SK-MEL-5 (cell line): ENCODE measurements at regions not wholly inside any gene's neighbourhood (a gene's known extent, or its start where the extent isn't known, plus 50 kb on each side); places are given as distances from the start of the nearest gene placed in this dataset.
"Not testable (repeated sequence)": the region's sequence is repeated elsewhere in the genome, so short reads cannot be mapped to it uniquely, and the experiment has no call there.

Experiments used
- DNase-seq: peaks from one replicate; pipeline ENCODE4 v3.0.0-alpha.2; 2016; ENCODE audit warnings: low read depth, low spot score
- in situ Hi-C: cut with HindIII; loops from 2 replicates; pipeline ENCODE4 v1.10.0; 2016; ENCODE audit warnings: low sequenced_read_pairs, high pct_unique_total_duplicates, low pct_unique_long_range_greater_than_20kb

DNA sequence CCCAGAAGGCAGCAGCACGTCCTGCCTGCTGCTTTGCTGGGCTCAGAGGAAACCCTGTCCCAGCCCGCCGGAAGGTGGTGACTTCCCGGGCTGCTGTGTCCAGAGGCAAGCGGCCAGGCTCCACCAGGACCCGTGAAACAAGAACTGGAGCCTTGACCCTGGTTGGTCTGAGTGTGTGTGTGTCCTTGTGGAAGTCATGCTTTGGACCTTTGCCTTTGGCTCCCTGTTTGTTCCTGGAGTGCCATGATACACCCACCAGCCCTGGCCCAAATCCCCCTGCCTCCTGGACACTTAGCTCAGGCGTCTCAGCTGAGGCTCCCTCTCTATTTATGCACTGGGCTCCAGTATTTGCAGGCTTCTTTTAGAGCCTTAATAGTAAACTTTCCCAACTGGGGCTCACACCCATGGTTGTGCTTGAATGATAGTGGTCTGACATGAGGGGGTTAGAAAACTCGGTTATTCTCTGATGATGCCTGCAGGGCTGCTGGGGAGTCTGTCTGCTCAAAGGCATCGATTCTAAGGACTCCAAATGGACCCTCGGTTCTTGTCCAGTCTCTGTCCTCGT, 72.2 kb downstream of the C9orf50 start:
- in situ Hi-C loops = no loop called here
- DNase-seq = no peak

DNA sequence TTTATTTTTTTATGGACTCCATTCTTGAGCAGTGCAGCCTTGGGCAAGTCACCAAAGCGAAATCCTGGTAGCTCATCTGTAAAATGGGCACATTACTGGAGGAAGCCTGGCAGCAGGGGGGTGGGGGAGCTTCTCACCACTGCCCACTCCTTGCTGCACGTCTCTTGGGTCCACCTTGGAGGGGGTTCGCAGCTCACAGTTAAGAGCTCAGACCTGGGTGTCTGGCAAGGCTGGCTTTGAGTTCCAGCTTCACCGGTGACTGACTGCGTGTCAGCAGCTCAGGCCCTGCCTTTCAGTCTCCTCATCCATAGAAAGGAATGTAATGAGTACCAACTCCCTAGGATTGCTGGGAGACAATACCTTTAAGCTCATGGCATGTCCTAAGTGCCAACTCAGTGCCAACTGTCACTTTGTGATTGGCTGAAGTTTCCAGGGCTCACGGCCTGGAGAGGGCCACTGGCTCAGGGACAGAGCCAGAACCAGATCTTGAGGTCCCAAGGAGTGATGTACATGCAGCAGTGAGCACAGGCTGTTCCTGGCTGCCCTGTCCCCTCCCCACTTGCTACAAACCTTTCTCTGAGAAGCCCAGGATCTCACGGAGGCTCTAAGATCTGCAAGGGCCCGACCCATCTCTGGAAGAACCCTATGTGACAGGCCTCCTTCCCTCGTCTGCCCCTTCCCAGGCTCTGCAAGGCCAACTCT, 72.9 kb downstream of the C9orf50 start:
- in situ Hi-C loops = no loop called here
- no peak for DNase-seq

DNA sequence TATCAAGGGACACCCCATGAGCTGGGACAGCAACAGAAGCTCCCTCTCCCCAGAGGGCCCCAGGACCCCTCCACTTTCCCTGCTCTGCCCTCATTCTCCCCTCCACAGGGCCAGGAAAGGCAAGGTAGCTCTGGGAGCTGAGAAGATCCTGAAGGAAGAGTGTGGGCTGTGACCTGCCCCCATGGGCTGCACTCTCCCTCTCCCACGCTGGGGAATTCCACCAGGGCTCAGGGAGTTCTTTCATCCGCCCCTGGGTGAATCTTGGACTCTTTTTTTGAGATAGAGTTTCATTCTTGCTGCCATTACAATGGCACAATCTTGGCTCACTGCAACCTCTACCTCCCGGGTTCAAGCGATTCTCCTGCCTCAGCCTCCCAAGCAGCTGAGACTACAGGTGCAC, 73.8 kb downstream of the C9orf50 start:
- in situ Hi-C loops = no loop called here

DNA sequence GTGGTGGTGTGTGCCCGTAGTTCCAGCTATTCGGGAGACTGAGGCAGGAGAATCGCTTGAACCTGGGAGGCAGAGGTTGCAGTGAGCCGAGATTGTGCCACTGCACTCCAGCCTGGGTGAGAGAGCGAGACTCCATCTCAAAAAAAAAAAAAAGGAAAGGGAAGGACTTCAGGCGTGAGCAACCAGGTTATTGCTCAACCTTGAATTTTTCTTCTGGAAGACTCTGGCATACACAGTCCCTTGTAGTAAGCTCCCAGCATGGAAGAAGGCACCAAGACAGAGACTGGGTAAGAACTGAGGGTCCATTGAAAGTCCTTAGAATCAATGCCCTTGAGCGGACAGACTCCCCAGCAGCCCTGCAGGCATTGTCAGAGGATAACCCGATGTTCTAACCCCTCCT, 75.0 kb downstream of the C9orf50 start:
- DNase-seq, in situ Hi-C loops: not testable (repeated sequence)

More for the DNA sequence above, 73.8 kb downstream of the C9orf50 start:
- no peak for DNase-seq

DNA sequence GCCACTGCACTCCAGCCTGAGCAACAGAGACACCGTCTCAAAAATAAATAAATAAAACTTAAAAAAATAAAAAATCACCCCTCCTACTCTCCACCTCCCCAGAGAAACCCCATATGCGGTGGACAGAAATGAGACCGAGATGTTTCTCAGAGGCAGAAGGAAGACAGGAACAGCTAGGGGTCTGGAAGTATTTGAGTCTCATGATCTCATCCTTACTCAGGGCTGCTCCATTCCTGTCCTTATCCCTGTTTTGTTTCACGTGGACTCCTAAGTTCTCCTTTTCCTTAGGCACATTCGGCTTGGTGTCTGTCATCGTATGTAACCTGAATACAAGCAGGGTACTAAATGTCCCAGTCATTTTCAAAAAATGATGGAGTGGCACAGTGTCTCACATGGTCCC, 76.1 kb downstream of the C9orf50 start:
- in situ Hi-C loops = no loop called here
- no peak for DNase-seq

DNA sequence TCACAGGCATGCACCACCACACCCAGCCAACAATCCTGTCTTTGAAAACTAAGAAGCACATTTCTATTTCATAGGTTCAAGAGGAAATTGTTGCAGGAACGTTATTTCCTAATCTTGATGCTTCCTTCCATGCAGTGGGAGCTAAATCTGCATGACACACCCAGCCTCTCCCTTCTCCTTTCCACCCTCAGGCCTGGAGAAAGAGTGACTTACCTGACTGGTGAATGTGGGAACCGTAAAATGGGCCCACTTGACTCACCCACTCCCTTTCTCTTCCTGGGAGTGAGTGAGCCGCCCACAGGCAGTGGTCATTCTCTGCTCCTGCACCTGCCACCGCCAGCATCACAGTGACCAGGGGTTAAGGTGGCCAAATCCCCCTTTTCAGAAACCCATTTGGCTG, 78.2 kb downstream of the C9orf50 start:
- in situ Hi-C loops = no loop called here
- DNase-seq = no peak

DNA sequence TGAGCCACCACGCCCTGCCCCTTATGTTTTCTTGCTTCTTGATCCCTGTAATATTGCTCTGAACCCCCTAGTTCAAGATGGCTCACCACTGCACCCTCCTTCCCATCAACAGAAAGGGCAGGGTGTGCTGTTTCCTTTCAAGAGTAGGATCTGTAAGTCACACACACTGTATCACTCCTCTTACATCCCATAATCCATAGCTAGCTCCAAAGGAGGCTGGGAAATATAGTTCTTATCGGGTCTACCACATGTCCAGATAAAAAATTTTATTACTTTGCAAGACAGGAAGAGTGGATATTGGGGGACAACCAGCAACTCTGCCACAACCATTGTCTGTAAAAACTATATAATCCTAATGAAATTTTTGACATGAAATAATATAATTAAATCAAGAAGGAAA, 79.6 kb downstream of the C9orf50 start:
- DNase-seq = no peak
- in situ Hi-C loops = no loop called here

DNA sequence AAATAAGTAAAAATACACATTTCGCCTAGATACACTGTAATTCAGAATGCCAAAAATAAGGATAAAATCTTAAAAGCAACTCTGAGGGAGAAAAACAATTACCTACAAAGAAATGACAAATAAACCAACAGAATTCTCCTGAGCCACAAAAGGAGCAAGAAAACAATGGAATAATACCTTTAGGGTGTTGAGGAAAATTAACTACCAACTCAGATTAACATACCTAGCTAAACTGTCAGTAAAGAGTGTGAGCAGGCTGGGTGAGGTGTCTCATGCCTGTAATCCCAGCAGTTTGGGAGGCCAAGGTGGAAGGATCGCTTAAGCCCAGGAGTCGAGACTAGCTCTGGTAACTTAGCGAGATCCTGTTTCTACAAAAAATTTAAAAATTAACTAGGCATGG, 81.5 kb downstream of the C9orf50 start:
- in situ Hi-C loops = no loop called here
- DNase-seq = no peak

DNA sequence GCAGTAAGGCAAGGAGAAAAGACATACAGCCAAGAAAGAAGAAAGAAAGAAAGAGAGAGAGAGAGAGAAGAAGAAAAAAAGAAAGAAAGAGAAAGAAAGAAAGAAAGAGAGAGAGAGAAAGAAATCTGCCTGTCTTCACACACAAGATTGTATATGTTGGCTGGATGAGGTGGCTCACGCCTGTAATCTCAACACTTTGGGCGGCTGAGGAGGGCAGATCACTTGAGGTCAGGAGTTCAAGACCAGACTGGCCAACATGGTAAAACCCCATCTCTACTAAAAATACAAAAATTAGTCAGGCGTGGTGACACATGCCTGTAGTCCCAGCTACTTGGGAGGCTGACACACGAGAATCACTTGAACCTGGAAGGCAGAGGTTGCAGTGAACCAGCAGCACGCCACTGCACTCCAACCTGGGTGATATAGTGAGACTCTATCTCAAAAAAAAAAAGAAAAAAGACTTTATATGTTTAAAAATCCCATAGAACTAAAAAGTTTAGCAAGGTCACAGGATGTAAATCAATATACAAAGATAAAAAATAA, 89.0 kb downstream of the C9orf50 start:
- DNase-seq, in situ Hi-C loops: not testable (repeated sequence)

DNA sequence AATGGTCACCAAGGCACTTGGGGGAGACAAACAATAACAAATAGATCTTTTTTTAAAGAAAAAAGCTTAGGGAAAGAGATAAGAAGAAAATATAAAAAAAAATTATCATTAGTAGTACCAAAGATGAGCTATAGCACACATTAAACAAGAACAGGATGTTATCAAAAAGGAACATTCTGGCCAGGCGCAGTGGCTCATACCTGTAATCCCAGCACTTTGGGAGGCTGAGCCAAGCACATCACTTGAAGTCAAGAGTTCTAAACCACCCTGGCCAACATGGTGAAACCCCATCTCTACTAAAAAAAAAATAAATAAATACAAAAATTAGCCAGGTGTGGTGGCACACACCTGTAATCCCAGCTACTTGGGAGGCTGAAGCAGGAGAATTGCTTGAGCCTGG, 92.9 kb downstream of the C9orf50 start:
- in situ Hi-C loops, DNase-seq: not testable (repeated sequence)

DNA sequence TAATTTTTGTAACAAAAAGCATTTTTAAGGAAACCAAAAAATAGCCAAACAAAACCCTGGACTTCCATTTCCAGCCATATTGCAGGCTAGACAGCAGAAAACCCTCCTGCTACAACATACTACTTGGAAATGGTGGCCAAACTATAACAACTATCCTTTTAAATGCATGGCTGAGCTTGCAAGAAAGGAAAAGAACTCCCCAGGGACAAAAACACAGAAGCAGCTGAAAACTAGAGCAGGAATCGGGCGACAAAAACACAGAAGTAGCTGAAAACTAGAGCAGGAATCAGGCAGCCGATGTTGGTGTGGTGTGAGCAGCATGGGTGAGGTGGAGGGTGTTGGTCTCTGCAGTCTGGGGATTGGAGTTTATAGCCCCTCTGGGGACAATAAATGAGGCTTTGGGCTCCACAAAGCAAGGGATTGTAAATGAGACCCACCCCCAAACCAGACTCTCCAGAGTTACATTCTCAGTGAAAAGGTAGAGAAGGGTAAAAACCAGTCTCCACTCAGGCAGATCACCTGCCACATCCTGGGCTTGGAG, 95.2 kb downstream of the C9orf50 start:
- in situ Hi-C loops = no loop called here
- no peak for DNase-seq

DNA sequence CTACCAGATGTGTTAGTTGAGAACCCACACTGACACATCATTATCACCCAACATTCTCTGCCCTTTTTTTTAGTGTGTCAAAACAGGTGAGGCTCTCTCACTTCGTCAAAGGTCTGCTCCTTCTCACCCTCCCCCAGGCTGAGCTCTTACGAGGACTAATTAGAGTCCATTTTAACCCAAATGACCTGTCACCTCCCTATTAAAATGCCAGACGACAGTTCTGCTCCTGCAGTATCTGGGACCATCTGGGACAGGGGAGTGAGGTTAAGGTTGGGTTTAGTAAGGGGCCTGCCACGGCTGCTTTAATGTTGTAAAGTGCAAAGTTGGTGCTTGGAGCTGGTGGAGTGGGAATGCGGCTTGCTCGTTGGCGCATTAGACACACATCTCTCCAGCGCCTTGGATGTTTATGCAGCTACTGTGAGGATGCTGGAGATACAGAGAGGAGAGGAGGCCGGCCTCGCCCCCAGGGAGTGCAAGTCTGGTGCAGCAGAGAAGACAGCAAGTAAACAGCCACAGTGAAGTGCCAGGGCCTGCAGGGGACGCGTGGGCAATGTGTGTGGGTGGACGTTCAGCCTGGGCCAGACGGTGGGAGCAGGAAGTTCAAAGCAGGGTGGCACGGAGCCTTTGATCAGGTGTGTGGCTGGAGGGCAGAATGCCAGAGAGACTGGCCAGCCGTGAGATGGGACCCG, 96.2 kb downstream of the C9orf50 start:
- in situ Hi-C loops = no loop called here
- DNase-seq = no peak

DNA sequence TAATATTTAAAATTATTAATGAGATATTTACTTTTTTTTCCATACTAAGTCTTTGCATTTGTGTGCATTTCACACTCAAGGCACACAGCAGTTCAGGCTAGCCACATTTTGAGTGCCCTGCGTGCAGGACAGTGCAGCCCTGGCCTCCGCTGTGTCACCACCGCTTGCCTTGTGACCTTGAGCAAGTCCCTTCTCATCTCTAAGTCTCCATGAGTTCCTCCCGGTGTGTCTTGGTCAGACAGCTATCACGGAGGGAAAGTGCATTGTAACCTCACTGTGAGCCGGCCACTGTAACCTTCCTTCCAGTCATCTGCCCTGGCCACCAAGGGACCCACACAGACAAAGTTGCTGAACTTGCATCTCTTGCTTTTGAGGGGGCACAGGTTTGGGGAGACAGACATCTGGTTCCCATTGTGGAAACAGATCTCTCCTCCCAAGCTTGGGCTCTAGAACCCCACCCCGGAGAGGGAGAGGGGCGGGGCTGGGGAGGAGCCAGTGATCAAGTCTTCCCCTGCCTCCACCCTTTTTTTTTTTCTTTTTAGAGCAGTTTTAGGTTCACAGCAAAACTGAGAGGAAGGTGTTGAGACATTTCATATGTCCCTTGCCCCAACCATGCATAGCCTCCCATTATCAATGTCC, 96.8 kb downstream of the C9orf50 start:
- in situ Hi-C loops = no loop called here
- no peak for DNase-seq

DNA sequence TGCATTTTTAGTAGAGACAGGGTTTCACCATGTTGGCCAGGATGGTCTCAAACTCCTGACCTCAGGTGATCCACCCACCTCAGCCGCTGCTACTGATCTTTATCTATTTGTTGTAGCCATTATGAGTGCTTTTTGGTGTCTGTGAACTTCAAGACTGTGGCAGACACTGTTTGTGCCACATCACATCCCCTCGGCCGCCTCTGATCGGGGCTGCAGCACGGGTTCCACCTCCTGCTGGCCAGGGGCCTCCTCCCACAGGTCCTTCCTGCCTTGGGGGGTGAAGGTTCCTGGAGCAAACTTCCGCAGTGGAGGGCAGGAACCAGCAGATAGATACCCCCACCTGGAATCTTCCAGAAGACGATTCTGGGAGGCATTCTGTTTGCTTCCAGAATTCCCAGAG, 98.5 kb downstream of the C9orf50 start:
- no peak for DNase-seq
- in situ Hi-C loops = no loop called here

DNA sequence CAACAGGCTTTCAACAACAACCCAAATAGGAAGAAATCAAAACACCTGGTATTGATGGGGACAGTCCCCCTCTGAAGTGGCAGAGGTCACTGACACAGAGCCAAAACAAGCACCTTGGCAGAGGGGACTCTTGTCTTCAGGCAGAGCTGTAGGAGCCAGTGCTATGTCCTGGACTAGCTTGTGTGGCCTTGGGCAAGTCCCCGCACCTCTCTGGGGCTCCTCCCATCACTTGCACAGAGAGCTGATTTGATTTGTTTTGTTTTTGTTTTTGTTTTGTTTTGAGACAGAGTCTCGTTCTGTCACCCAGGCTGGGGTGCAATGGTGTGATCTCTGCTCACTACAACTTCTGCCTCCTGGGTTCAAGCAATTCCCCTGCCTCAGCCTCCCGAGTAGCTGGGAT, 100.8 kb downstream of the C9orf50 start:
- in situ Hi-C loops = no loop called here
- no peak for DNase-seq

DNA sequence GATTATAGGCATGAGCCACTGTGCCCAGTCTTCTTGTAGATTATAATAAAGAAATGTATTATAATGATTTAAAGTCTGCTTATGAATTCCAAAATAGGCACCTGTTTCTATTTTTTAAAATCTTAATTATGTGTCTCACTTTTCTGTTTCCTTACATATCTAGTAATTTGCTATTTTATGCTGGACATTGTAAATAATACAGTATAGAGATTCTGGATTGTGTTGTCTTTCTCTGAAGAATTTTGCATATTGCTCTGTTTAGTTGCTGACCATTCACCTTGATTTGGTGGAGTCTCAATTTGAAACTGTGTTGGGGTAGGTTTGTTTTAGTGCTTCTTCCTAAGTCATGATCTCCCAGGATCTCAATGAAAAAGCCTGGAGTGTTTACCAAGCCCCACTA, 102.8 kb downstream of the C9orf50 start:
- in situ Hi-C loops = no loop called here
- DNase-seq = no peak

DNA sequence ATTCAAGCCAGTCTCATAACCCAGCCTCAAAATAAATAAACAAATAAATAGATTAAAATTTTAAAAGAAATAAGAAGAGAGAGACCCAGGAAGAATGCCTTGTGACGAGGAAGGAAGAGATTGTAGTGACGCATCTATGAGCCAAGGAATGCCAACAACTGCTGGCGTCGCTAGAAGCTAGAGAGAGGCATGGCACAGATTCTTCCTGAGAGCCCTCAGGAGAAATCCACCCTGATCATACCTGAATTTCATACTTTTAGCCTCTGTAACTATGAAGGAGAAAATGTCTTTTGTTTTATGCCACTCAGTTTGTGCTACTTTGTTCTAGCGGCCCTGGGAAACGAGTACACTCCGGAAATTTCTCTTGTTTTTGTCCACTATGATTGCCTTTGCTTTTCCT, 103.9 kb downstream of the C9orf50 start:
- in situ Hi-C loops = no loop called here
- no peak for DNase-seq

DNA sequence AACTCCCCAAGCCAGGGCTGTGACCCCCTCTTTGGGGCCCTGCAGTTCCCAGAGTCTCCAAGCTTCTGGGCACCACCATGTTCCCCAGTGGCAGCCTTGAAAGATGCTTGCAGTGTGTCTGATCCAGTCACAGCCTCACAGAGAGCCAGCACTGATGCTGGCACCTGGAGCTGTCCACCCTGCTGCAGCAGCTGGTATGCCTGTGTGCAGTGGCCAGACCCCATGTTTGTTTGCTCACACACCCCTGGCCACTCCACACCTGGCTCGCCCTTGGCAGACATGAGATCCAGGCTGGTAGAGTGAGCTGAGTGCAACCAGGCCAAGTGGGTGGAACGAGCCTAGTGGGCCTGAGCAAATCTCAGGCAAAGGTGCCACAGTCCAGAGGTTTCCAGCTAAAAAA, 106.0 kb downstream of the C9orf50 start:
- in situ Hi-C loops = no loop called here
- no peak for DNase-seq
